Kidney (tissue), 13 donors: ENCODE measurements at regions not wholly inside any gene's neighbourhood (a gene's known extent, or its start where the extent isn't known, plus 50 kb on each side); places are given as distances from the start of the nearest gene placed in this dataset.
A peak's percentile ranks its signal among the peaks of the same experiment; 100 is the strongest.

ENCODE experiments used
- DNase-seq, 5 donors: peaks; one replicate each; pipeline ENCODE4 v3.0.0-alpha.2; 2013 to 2020
- FAIRE-seq: peaks from 2 replicates; lab custom pipeline; 2012; peaks lifted over from hg19 to GRCh38; lab: Jason Lieb, UNC
- H3K27ac ChIP-seq, 2 donors: one replicate each; pipeline ENCODE4 v1.7.0; 2013; ENCODE audit warnings: low read depth in 2 of 2, low read length in 2 of 2, inconsistent platforms in 1 of 2
- H3K27me3 ChIP-seq: one replicate; pipeline ENCODE4 v1.7.1; 2013; ENCODE audit warnings: low read length, inconsistent platforms; ENCODE audit not compliant: control insufficient read depth, insufficient read depth
- H3K36me3 ChIP-seq, 3 donors: one replicate each; pipeline versions ENCODE4 v1.7.0 to v1.7.1; 2013; ENCODE audit warnings: low read length in 3 of 3, control low read depth in 1 of 3, inconsistent platforms in 1 of 3; ENCODE audit not compliant: insufficient read depth in 3 of 3, control insufficient read depth in 2 of 3
- H3K4me1 ChIP-seq, 3 donors: one replicate each; pipeline versions ENCODE4 v1.7.0 to v1.7.1; 2013; ENCODE audit warnings: low read length in 3 of 3, inconsistent platforms in 1 of 3, low read depth in 1 of 3; ENCODE audit not compliant: control insufficient read depth in 2 of 3, insufficient read depth in 2 of 3
- H3K4me3 ChIP-seq, 3 donors: one replicate each; pipeline versions ENCODE4 v1.7.0 to v1.8.1; 2013; ENCODE audit warnings: low read length in 3 of 3, control low read depth in 1 of 3, inconsistent platforms in 1 of 3
- H3K9ac ChIP-seq, 3 donors: one replicate each; pipeline versions ENCODE4 v1.7.0 to v1.7.1; 2013; ENCODE audit warnings: low read length in 3 of 3, control low read depth in 1 of 3, inconsistent platforms in 1 of 3
- H3K9me3 ChIP-seq, 3 donors: one replicate each; pipeline versions ENCODE4 v1.7.0 to v1.7.1; 2013; ENCODE audit warnings: low read length in 3 of 3, control low read depth in 1 of 3, inconsistent platforms in 1 of 3; ENCODE audit not compliant: control insufficient read depth in 2 of 3, insufficient read depth in 1 of 3
- intact Hi-C: fragments of 100-400 bp; cut with DNase I; formaldehyde crosslinking; loops from one replicate; pipeline ENCODE4 v1.11.1; 2022
- TF ChIP-seq, protein P1 (sequence below): IDR thresholded peaks from 3 replicates; pipeline ENCODE4 v1.5.1; 2012; ENCODE audit warnings: mild to moderate bottlenecking, moderate library complexity, borderline replicate concordance; ENCODE audit not compliant: insufficient read depth; ENCODE audit errors: extremely low read depth
- donor health status: control.
- donor health status: control.
- donor health status: control.
- donor health status: control.
- donor health status: control.
- donor health status: DM: yes; HTN: yes; CAD: no.
- donor health status: Normal renal cell carcinoma (clear cell type).

DNA sequence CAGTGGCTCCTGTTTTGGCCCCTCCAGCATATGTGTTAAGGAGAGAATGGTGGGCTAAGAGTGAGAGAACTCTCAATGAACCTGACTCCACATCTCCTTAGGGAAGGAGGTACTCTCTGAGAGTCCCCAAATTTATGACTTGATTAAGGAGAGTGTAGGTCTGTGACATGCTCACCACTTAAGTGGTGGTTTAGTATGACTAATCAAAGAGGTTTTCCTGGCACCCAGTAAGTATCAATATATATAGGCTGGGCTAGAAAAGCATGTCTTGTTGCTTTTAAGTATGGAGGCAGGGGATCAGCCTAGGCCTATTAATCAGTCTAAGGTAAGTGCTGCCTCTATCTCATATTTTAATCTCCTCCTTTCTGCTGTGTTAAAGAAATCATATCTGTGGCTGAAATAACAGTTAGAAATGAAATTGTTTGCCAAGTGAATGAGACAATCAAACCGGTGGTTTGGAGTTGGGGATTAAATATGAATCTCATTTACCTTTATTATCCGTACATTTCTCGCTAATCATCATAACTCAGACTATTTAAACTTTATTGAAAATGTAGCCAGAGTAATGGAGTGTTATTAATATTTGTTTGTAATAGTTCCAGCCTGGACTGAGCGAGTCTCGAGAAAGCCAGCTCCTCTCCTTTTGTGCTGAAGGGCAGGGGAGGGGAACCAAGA, 107.7 kb upstream of the MEIS1 start:
- Histone ChIP-seq H3K27ac (no peak overlapping the region), H3K4me3 (no peak overlapping the region), H3K4me1 (no peaks in the 10 kb centered on the region), H3K36me3 (no peaks in the 10 kb centered on the region), H3K9ac (no peak overlapping the region), H3K9me3 (no peaks in the 10 kb centered on the region), H3K27me3 (no peaks in the 10 kb centered on the region)
- intact Hi-C loops = no loop called here
- DNase-seq (no peak), FAIRE-seq (no peak)
- TF ChIP-seq, protein P1, sequence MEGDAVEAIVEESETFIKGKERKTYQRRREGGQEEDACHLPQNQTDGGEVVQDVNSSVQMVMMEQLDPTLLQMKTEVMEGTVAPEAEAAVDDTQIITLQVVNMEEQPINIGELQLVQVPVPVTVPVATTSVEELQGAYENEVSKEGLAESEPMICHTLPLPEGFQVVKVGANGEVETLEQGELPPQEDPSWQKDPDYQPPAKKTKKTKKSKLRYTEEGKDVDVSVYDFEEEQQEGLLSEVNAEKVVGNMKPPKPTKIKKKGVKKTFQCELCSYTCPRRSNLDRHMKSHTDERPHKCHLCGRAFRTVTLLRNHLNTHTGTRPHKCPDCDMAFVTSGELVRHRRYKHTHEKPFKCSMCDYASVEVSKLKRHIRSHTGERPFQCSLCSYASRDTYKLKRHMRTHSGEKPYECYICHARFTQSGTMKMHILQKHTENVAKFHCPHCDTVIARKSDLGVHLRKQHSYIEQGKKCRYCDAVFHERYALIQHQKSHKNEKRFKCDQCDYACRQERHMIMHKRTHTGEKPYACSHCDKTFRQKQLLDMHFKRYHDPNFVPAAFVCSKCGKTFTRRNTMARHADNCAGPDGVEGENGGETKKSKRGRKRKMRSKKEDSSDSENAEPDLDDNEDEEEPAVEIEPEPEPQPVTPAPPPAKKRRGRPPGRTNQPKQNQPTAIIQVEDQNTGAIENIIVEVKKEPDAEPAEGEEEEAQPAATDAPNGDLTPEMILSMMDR = no peak

DNA sequence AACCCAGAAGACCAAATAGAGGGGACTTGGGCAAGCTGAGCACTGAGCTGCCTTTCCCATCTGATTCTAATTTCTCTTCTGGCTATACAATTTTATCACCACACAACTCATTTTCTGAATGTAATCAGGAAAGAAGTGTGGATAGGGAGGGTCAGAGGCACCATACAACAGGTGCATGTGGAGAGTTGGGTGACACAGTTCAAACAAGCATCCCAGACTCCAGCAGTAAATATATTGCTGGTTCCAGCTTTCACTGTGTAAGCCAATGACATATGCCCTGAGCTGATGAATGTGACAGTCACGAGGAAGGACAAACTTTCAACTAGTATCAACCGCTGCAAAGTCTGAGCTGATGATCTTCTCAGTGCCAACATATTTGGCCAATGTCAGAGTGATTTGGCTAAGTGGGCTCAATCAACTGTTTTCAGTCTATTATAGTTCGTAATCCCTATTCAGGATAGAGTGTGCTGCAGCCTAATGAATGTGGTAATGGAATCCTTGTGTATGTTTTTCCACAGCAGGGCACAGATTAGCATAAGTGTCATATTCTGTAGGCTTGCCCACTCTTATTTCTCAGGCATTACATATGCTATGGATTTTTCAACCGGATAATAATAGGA, 109.9 kb upstream of the MEIS1 start:
- peak in 2 of 5 donors; percentile 32 to 34 for DNase-seq
- Histone ChIP-seq H3K9me3 (no peaks in the 10 kb centered on the region), H3K4me1 (no peaks in the 10 kb centered on the region), H3K27me3 (no peaks in the 10 kb centered on the region), H3K36me3 (no peaks in the 10 kb centered on the region), H3K9ac (no peak overlapping the region), H3K4me3 (no peak overlapping the region), H3K27ac (no peak overlapping the region)
- TF ChIP-seq, protein P1 = no peak
- no peak for FAIRE-seq
- intact Hi-C loops = no loop called here

DNA sequence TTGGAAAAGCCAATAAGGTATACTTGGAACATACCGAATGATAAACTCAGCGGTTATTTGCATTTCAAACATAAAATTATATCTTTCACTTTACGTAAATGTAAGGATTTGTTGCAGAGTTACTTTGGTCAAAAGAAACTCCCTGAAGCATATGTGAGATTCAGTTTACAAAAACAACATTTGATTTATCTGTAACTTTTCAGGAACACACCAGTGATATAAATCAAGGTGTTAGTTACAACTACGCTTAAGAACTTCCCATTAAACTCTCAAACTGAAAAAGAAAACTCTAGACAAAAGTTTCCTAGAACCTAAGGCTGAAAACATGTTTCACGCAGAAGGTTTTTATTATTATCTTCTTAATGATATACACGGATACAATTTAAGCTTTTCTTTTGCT, 110.6 kb upstream of the MEIS1 start:
- Histone ChIP-seq H3K27me3 (no peaks in the 10 kb centered on the region), H3K4me3 (no peak overlapping the region), H3K9me3 (no peaks in the 10 kb centered on the region), H3K36me3 (no peaks in the 10 kb centered on the region), H3K4me1 (no peaks in the 10 kb centered on the region), H3K9ac (no peak overlapping the region), H3K27ac (no peak overlapping the region)
- no peak for FAIRE-seq
- TF ChIP-seq, protein P1 = no peak
- intact Hi-C loops = no loop called here
- DNase-seq = peak in 2 of 5 donors; percentile 68 to 70
